ENCODE measurements at regions not wholly inside any gene's neighbourhood (a gene's known extent, or its start where the extent isn't known, plus 50 kb on each side); places are given as distances from the start of the nearest gene placed in this dataset.
"Not testable (repeated sequence)": the region's sequence is repeated elsewhere in the genome, so short reads cannot be mapped to it uniquely, and the experiment has no call there.

DNA sequence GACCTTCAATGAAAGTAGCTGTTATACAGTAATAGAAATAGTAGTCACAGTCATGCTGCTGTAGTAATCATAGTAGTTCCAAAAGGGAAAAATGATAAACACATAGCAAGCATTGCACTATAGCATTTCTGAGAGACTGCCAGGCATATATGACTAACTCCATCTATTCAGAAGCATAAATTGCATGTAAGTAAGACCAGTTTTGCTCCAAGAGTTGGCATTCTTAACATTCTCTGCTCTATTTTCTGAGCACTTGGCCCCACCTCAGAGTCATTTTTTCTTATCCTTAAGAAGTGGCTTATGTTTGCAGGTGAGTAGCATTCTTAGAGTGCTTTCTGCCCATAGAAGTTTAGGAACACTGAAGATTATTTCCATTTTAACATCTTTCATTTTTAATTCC is 490.3 kb upstream of the TECRL start:
- TF ChIP-seq, protein P1, sequence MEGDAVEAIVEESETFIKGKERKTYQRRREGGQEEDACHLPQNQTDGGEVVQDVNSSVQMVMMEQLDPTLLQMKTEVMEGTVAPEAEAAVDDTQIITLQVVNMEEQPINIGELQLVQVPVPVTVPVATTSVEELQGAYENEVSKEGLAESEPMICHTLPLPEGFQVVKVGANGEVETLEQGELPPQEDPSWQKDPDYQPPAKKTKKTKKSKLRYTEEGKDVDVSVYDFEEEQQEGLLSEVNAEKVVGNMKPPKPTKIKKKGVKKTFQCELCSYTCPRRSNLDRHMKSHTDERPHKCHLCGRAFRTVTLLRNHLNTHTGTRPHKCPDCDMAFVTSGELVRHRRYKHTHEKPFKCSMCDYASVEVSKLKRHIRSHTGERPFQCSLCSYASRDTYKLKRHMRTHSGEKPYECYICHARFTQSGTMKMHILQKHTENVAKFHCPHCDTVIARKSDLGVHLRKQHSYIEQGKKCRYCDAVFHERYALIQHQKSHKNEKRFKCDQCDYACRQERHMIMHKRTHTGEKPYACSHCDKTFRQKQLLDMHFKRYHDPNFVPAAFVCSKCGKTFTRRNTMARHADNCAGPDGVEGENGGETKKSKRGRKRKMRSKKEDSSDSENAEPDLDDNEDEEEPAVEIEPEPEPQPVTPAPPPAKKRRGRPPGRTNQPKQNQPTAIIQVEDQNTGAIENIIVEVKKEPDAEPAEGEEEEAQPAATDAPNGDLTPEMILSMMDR (IDR thresholded peaks at IDR 0.05), result no peak
- no peak for TF ChIP-seq EZH2 (IDR thresholded peaks at IDR 0.05; ENCODE audit: borderline replicate concordance, insufficient read depth, low read depth, low read length, poor library complexity, severe bottlenecking)
- no peaks in the 10 kb centered on the region for H3K79me2 ChIP-seq (ENCODE audit: control insufficient read depth, insufficient read depth, low read length)
- H3K4me1 ChIP-seq (ENCODE audit: control insufficient read depth in 2 of 2, insufficient read depth in 2 of 2, low read length in 2 of 2), result no peaks in the 10 kb centered on the region
- Mint-ChIP-seq H3K27me3 (no peaks in the 10 kb centered on the region), H3K4me1 (no peaks in the 10 kb centered on the region), H3K27ac (no peak overlapping the region), H3K9me3 (ENCODE audit: insufficient read depth) (peaks cover 2% of the 10 kb centered on the region), H3K4me3 (no peak overlapping the region)
- ATAC-seq (ENCODE audit: low read depth) (no peak), DNase-seq (no peak)
- intact Hi-C loops (cut with micrococcal nuclease), result no loop called here
- no peaks in the 10 kb centered on the region for H3K36me3 ChIP-seq (replicated peaks in 1 of 2; ENCODE audit: control extremely low read depth in 1 of 2, control insufficient read depth in 1 of 2, extremely low read depth in 1 of 2, insufficient read depth in 2 of 2, low read length in 1 of 2)
- no peak overlapping the region for H3K27ac ChIP-seq (ENCODE audit: low read length in 2 of 2)
- H3K9me3 ChIP-seq (ENCODE audit: control extremely low read depth in 1 of 3, control insufficient read depth in 2 of 3, insufficient read depth in 1 of 3, low read length in 2 of 3), result no peaks in the 10 kb centered on the region
- ChIA-PET POLR2A (no interaction called here), CTCF (no interaction called here)
- no peak overlapping the region for H3K4me3 ChIP-seq (ENCODE audit: control extremely low read depth in 1 of 5, extremely low read depth in 1 of 5, insufficient read depth in 1 of 5, low read depth in 2 of 5, low read length in 4 of 5)
- H4K20me1 ChIP-seq (ENCODE audit: control insufficient read depth, insufficient read depth, low read length, poor library complexity, severe bottlenecking), result no peaks in the 10 kb centered on the region
- no peak overlapping the region for H3K4me2 ChIP-seq (replicated peaks; ENCODE audit: low read depth, low read length, poor library complexity, severe bottlenecking)
- no peaks in the 10 kb centered on the region for H3K27me3 ChIP-seq (replicated peaks in 1 of 4; ENCODE audit: control extremely low read depth in 1 of 4, control insufficient read depth in 3 of 4, insufficient read depth in 4 of 4, low read length in 3 of 4)
- no peak overlapping the region for H2AFZ ChIP-seq (ENCODE audit: insufficient read depth, low read depth, low read length, poor library complexity, severe bottlenecking)
- H3K9ac ChIP-seq (ENCODE audit: low read length), result no peak overlapping the region

DNA sequence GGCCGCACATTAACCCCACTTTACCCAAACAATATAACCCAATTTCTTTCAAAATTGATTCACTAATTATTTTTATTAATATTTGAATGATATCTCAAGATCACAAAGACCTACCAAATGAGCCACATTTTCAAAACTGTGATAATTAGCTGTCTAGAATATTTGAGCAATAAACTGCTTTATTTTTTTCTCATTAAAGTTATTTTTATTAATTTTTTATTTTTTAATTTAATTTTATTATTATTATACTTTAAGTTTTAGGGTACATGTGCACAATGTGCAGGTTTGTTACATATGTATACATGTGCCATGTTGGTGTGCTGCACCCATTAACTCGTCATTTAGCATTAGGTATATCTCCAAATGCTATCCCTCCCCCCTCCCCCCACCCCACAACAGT is 489.8 kb upstream of the TECRL start:
- POLR2A ChIA-PET; H3K27me3 Mint-ChIP-seq; H3K9ac ChIP-seq (ENCODE audit: low read length); H2AFZ ChIP-seq (ENCODE audit: insufficient read depth, low read depth, low read length, poor library complexity, severe bottlenecking); H3K27ac Mint-ChIP-seq; H3K4me2 ChIP-seq (replicated peaks; ENCODE audit: low read depth, low read length, poor library complexity, severe bottlenecking); intact Hi-C loops (cut with micrococcal nuclease); H3K27ac ChIP-seq (ENCODE audit: low read length in 2 of 2); H3K79me2 ChIP-seq (ENCODE audit: control insufficient read depth, insufficient read depth, low read length); H3K4me3 Mint-ChIP-seq; H3K4me1 Mint-ChIP-seq; H4K20me1 ChIP-seq (ENCODE audit: control insufficient read depth, insufficient read depth, low read length, poor library complexity, severe bottlenecking); H3K4me1 ChIP-seq (ENCODE audit: control insufficient read depth in 2 of 2, insufficient read depth in 2 of 2, low read length in 2 of 2); H3K36me3 ChIP-seq (replicated peaks in 1 of 2; ENCODE audit: control extremely low read depth in 1 of 2, control insufficient read depth in 1 of 2, extremely low read depth in 1 of 2, insufficient read depth in 2 of 2, low read length in 1 of 2); H3K9me3 Mint-ChIP-seq (ENCODE audit: insufficient read depth); CTCF ChIA-PET; ATAC-seq (ENCODE audit: low read depth); H3K27me3 ChIP-seq (replicated peaks in 1 of 4; ENCODE audit: control extremely low read depth in 1 of 4, control insufficient read depth in 3 of 4, insufficient read depth in 4 of 4, low read length in 3 of 4); H3K9me3 ChIP-seq (ENCODE audit: control extremely low read depth in 1 of 3, control insufficient read depth in 2 of 3, insufficient read depth in 1 of 3, low read length in 2 of 3); H3K4me3 ChIP-seq (ENCODE audit: control extremely low read depth in 1 of 5, extremely low read depth in 1 of 5, insufficient read depth in 1 of 5, low read depth in 2 of 5, low read length in 4 of 5); DNase-seq: not testable (repeated sequence)
- WGBS (ENCODE audit: insufficient coverage), result no CpG with 5 or more reads among the region's 2 CpGs

All from B cell (primary cell).